OCI-LY3 (cell line): ENCODE measurements at regions not wholly inside any gene's neighbourhood (a gene's known extent, or its start where the extent isn't known, plus 50 kb on each side); places are given as distances from the start of the nearest gene placed in this dataset.
"Not testable (repeated sequence)": the region's sequence is repeated elsewhere in the genome, so short reads cannot be mapped to it uniquely, and the experiment has no call there.

Experiments used
- H2AFZ ChIP-seq: fragments of 200-600, 300-600 bp; shearing (Covaris generic); 2 replicates; pipeline ENCODE4 v1.6.0; 2014; ENCODE audit warnings: antibody characterized with exemption, low read depth, low read length
- H3K27ac ChIP-seq: fragments of 200-600, 300-600 bp; sonication (generic); 2 replicates; pipeline ENCODE4 v1.5.1; 2014; ENCODE audit warnings: mild to moderate bottlenecking, low read length, moderate library complexity, mixed read lengths
- H3K27me3 ChIP-seq: fragments of 200-600, 300-600 bp; sonication (generic); 2 replicates; pipeline ENCODE4 v1.6.1; 2014; ENCODE audit warnings: low read depth, low read length, mixed read lengths
- H3K36me3 ChIP-seq: fragments of 200-600, 300-600 bp; sonication (generic); replicated peaks from 2 replicates; pipeline ENCODE3; 2014; ENCODE audit warnings: low read depth, low read length, mixed read lengths
- H3K4me1 ChIP-seq: fragments of 300-600, 200-600 bp; sonication (generic); 2 replicates; pipeline ENCODE4 v1.6.1; 2014; ENCODE audit warnings: low read length, mixed read lengths
- H3K4me2 ChIP-seq: fragments of 200-600, 300-600 bp; sonication (generic); 2 replicates; pipeline ENCODE4 v1.6.1; 2014; ENCODE audit warnings: low read length, mixed read lengths
- H3K4me3 ChIP-seq: fragments of 300-600, 200-600 bp; sonication (generic); 2 replicates; pipeline ENCODE4 v1.5.1; 2014; ENCODE audit warnings: antibody characterized with exemption, mild to moderate bottlenecking, low read length, moderate library complexity
- H3K79me2 ChIP-seq: fragments of 300-600, 200-600 bp; shearing (Covaris generic); 2 replicates; pipeline ENCODE4 v1.6.1; 2014; ENCODE audit warnings: mild to moderate bottlenecking, low read length, mixed read lengths
- H3K9ac ChIP-seq: fragments of 300-600, 200-600 bp; shearing (Covaris generic); 2 replicates; pipeline ENCODE4 v1.6.0; 2014; ENCODE audit warnings: mild to moderate bottlenecking, low read length, moderate library complexity
- H3K9me3 ChIP-seq: fragments of 200-600, 300-600 bp; shearing (Covaris generic); 2 replicates; pipeline ENCODE4 v1.6.1; 2014; ENCODE audit warnings: low read length, mixed read lengths; ENCODE audit not compliant: insufficient read depth
- H4K20me1 ChIP-seq: fragments of 200-600, 300-600 bp; sonication (generic); 2 replicates; pipeline ENCODE4 v1.6.1; 2016; ENCODE audit warnings: low read length, mixed read lengths; ENCODE audit not compliant: insufficient read depth

GRCh38 chr6:26859067-26859770, 199.7 kb upstream of the ZNF322 start:
- not testable (repeated sequence) for H3K4me1 ChIP-seq, H3K4me2 ChIP-seq, H3K9me3 ChIP-seq, H3K27ac ChIP-seq, H3K27me3 ChIP-seq, H3K36me3 ChIP-seq, H2AFZ ChIP-seq, H4K20me1 ChIP-seq, H3K9ac ChIP-seq, H3K4me3 ChIP-seq, H3K79me2 ChIP-seq

DNA sequence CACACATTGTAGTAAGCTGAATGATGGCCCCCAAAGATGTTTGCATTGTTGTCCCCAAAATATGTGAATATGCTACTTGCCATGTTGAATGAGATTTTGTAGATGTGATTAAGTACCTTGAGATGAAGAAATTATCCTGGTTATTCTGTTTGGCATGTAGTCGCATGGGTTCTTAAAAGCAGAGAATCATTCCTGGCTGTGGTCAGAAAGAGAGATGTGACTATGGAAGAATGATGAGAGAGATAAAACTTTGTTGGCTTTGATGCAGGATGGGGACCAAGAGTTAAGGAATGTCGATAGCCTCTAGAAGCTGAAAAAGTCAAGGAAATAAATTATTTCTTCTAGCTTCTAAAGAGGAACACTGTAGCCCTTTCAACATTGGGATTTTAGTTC, 200.2 kb upstream of the ZNF322 start:
- not testable (repeated sequence) for H3K4me2 ChIP-seq, H3K4me1 ChIP-seq, H3K4me3 ChIP-seq, H3K9me3 ChIP-seq, H3K27ac ChIP-seq, H4K20me1 ChIP-seq, H3K36me3 ChIP-seq, H2AFZ ChIP-seq, H3K9ac ChIP-seq, H3K79me2 ChIP-seq, H3K27me3 ChIP-seq

- H3K4me3 ChIP-seq = not testable (repeated sequence)
Measured at GRCh38 chr6:26861913-26862312, 202.4 kb upstream of the ZNF322 start.

DNA sequence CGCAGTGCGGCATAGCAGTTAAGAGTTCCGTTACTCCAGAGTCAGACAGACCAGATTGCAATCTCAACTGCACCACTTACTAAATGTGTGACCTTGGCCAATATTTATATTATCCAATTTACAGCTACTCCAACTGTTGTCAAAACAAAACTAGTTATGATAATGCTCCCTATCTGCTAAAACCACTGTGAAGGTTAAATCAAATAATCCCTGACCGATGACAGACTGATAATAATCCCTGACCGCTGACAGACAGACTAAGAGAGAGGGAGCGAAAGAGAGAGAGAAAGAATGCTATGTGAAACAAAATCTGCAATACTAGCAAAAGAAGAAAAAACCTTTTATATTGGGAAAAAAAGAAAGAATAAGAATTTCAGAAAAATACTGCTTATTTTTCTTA, 204.1 kb upstream of the ZNF322 start:
- H3K4me1 ChIP-seq, H3K9me3 ChIP-seq, H3K27ac ChIP-seq, H3K4me3 ChIP-seq, H3K9ac ChIP-seq, H3K79me2 ChIP-seq, H3K27me3 ChIP-seq, H2AFZ ChIP-seq, H3K4me2 ChIP-seq, H3K36me3 ChIP-seq, H4K20me1 ChIP-seq: not testable (repeated sequence)

More at GRCh38 chr6:26861913-26862312, 202.4 kb upstream of the ZNF322 start:
- not testable (repeated sequence) for H3K27me3 ChIP-seq, H3K9ac ChIP-seq, H3K4me1 ChIP-seq, H3K36me3 ChIP-seq, H3K9me3 ChIP-seq, H3K79me2 ChIP-seq, H4K20me1 ChIP-seq, H3K27ac ChIP-seq, H3K4me2 ChIP-seq, H2AFZ ChIP-seq

DNA sequence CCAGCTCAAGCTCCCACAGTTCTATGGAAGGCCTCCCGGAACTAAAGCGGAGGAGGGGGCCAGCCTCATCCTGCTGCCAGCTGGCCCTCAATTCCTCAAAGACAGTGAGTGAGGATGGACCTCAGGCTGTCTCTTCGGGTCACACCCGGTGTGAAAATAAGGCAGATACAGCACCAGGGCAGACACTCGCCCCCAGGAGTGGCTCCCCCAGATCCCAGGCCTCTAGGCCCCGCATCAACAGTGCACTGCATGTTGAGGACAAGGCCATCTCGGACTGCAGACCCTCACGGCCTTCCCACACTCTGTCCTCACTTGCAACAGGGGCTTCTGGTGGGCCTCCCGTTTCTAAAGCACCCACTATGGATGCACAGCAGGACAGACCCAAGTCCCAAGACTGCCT, 239.2 kb upstream of the ZNF322 start:
- not testable (repeated sequence) for H4K20me1 ChIP-seq, H3K4me3 ChIP-seq, H3K36me3 ChIP-seq, H3K27me3 ChIP-seq, H3K79me2 ChIP-seq, H3K4me1 ChIP-seq, H3K9me3 ChIP-seq, H2AFZ ChIP-seq, H3K4me2 ChIP-seq, H3K27ac ChIP-seq, H3K9ac ChIP-seq

DNA sequence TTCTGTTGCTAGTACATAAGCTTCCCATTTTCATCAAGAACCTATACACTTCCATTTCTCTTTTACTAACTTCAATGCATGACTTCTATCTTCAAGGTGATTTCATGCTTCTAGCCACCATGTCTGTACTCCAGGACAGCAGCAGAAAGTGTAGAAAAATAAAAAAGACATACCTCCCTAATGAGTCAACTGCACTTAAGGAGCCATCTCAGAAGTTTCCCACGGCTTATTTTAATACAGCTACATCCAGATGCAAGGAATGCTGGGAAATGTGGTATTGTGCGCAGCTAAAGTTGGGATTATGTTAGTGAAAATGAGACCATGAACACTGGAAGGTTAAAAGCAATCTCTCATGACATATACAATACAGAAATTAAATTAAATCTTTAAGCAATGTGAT, 264.7 kb upstream of the ZNF322 start:
- not testable (repeated sequence) for H2AFZ ChIP-seq, H3K9me3 ChIP-seq, H3K36me3 ChIP-seq, H3K27ac ChIP-seq, H3K4me1 ChIP-seq, H3K4me2 ChIP-seq, H3K79me2 ChIP-seq, H3K9ac ChIP-seq, H3K27me3 ChIP-seq, H4K20me1 ChIP-seq, H3K4me3 ChIP-seq

GRCh38 chr6:26928190-26928589, 268.6 kb upstream of the ZNF322 start:
- H3K27ac ChIP-seq, H3K27me3 ChIP-seq, H3K9me3 ChIP-seq, H3K79me2 ChIP-seq, H3K4me3 ChIP-seq, H3K4me2 ChIP-seq, H2AFZ ChIP-seq, H3K4me1 ChIP-seq, H3K9ac ChIP-seq, H4K20me1 ChIP-seq, H3K36me3 ChIP-seq: not testable (repeated sequence)

DNA sequence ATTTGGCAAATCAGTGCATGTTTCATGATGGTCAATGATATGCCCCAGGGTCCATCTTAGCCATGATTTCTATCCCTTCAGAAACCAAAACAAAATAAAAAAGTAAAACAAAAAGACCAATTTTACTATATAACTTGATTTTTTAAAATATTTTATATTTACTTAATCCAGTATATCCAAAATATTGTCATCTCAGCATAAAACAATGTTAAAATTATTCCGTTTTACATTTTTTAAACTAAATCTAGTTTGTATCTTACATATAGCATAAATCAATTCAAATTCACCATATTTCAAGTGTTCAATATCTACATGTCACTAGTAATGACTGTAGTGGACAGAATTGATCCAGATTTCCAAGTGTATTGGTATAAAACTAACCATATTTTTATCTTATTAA, 277.7 kb upstream of the ZNF322 start:
- not testable (repeated sequence) for H3K27me3 ChIP-seq, H3K4me1 ChIP-seq, H3K79me2 ChIP-seq, H3K36me3 ChIP-seq, H3K9ac ChIP-seq, H3K9me3 ChIP-seq, H4K20me1 ChIP-seq, H3K27ac ChIP-seq, H3K4me3 ChIP-seq, H3K4me2 ChIP-seq, H2AFZ ChIP-seq

- H3K9ac ChIP-seq, H3K4me2 ChIP-seq, H3K4me1 ChIP-seq, H2AFZ ChIP-seq, H4K20me1 ChIP-seq, H3K27ac ChIP-seq, H3K27me3 ChIP-seq, H3K4me3 ChIP-seq, H3K36me3 ChIP-seq, H3K79me2 ChIP-seq, H3K9me3 ChIP-seq: not testable (repeated sequence)
Measured at GRCh38 chr6:26951211-26951610, 291.7 kb upstream of the ZNF322 start.

- not testable (repeated sequence) for H3K4me2 ChIP-seq, H3K27me3 ChIP-seq, H4K20me1 ChIP-seq, H3K4me1 ChIP-seq, H3K79me2 ChIP-seq, H3K9me3 ChIP-seq, H2AFZ ChIP-seq, H3K36me3 ChIP-seq
- H3K9ac ChIP-seq = peak overlapping the region; percentile 51
- H3K4me3 ChIP-seq = peak overlapping the region; percentile 78
- H3K27ac ChIP-seq = peak overlapping the region; percentile 74
Measured at GRCh38 chr6:26956078-26956600, 291.4 kb upstream of the PRSS16 start.
